ENCODE measurements at regions not wholly inside any gene's neighbourhood (a gene's known extent, or its start where the extent isn't known, plus 50 kb on each side); places are given as distances from the start of the nearest gene placed in this dataset.
"Not testable (repeated sequence)": the region's sequence is repeated elsewhere in the genome, so short reads cannot be mapped to it uniquely, and the experiment has no call there.

DNA sequence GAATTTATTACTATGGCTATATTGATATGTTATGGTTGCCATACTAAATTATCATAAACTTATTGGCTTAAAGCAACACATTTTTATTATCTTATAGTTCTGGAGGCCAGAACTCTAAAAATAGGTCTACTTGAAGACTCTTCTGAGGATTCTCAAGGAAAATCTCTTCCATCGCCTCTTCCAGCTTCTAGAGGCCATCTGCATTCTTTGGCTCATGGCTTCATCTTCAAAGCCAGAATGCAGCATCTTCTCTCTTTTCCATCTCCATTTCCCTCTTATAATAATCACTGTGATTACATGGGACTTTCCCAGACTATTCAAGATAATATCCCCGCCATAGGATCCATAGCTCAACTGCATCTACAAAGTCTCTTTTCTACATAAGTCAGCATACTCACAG is 385.4 kb downstream of the RMST start:
- TF ChIP-seq JUND (IDR thresholded peaks at IDR 0.05; ENCODE audit: low read depth): no peak
- in situ Hi-C loops (cut with HindIII; ENCODE audit: low pct_unique_long_range_greater_than_20kb, low sequenced_read_pairs): no loop called here
- DNase-seq (ENCODE audit: low read depth in 1 of 2, low spot score in 1 of 2): no peak

DNA sequence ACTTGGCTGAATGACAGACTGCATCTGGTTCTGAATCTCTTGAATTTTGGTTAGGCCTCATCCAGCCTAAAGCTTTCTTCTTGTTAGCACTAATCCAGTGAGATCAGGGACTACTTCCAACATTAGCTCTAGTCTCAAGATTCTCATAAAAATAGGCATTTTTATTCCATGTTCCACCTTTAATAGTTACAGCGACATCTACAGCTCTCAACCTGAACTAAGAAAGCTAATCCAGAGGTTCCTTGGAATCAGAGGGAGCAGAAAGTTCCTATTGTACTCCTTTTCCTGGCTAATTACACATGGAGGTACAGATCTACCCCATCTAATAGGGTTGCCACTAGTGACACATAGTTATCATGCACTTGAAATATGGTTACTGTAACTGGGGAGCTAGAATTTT is 391.9 kb downstream of the RMST start:
- no peak for TF ChIP-seq JUND (IDR thresholded peaks at IDR 0.05; ENCODE audit: low read depth)
- no peak for DNase-seq (ENCODE audit: low read depth in 1 of 2, low spot score in 1 of 2)
- in situ Hi-C loops (cut with HindIII; ENCODE audit: low pct_unique_long_range_greater_than_20kb, low sequenced_read_pairs): no loop called here

DNA sequence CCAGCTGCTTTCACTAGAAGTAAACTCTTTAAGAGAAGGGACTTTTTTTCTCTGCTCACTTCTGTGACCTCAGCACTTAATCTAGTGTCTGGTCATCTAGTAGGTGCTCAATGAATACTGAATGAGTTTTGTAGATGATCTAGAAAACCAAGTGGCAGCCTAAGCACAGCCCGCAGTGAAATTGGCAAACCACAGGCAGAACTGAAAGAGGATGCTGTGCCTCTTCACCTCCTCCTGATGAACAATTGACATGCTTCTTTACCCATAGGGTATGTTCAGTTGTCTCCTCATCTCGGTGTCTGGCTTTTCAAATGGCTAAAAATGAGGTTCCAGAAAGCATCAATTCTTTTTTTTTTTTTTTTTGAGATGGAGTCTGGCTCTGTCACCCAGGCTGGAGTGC is 399.5 kb downstream of the RMST start:
- TF ChIP-seq JUND (IDR thresholded peaks at IDR 0.05; ENCODE audit: low read depth): no peak
- in situ Hi-C loops (cut with HindIII; ENCODE audit: low pct_unique_long_range_greater_than_20kb, low sequenced_read_pairs): no loop called here
- DNase-seq (ENCODE audit: low read depth in 1 of 2, low spot score in 1 of 2): no peak

DNA sequence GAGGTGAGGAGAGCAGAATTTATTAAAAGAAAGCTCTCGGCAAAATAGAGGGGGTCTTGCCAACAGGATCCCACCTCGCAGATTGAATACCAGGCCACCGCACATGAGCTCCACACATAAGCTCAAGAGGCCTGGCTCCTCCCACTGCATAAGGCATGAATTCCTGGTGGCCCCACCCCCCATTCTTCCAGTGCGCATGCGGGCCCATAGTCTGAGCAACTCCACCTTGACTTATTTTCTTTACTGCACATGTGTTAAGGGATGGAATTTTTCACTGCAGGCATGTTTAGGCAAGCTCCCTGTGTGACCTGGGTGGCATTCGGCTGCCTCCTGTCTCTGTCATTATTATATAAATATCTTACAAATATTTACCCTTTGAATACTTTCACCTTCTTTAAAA is 412.5 kb downstream of the RMST start:
- in situ Hi-C loops (cut with HindIII; ENCODE audit: low pct_unique_long_range_greater_than_20kb, low sequenced_read_pairs): no loop called here
- TF ChIP-seq JUND (IDR thresholded peaks at IDR 0.05; ENCODE audit: low read depth): no peak
- no peak for DNase-seq (ENCODE audit: low read depth in 1 of 2, low spot score in 1 of 2)

DNA sequence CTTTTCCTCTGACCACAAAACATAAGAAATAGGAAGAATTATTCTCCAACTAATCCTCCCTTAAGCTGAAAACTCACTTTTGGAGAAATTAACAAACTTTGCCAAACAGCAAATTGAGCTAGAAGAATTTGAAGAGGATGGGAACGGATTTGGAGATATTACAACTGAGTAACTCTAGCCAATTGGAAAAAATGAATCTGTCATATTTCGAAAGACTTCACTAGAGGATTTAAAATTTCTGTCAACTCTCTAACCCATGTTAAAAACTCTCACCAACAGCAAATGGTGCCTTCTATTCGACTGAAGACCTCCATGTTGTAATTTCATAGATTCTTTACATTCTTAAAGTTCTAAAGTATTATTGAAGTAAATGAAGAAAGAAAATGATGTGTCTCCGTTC is 414.2 kb downstream of the RMST start:
- no peak for TF ChIP-seq JUND (IDR thresholded peaks at IDR 0.05; ENCODE audit: low read depth)
- DNase-seq (ENCODE audit: low read depth in 1 of 2, low spot score in 1 of 2): no peak
- in situ Hi-C loops (cut with HindIII; ENCODE audit: low pct_unique_long_range_greater_than_20kb, low sequenced_read_pairs): no loop called here

DNA sequence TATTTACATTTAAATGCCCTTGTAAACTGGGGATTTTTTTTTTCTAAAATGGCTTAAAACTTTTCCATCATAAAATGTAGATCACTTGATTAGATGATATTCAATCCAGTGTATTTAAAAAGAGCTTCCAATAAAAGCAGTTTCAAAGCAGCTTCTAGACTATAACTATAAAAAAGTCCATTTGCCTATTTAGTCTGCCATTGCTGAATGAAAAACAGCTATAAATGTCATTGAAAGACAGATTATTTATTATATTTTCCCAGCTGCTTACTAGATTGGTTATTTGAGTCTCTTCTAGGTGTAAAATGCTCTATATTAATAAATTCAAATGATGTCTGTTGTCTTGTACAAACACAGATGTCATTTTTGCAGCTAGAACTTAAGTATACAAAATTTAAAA is 414.8 kb downstream of the RMST start:
- DNase-seq (ENCODE audit: low read depth in 1 of 2, low spot score in 1 of 2): no peak
- in situ Hi-C loops (cut with HindIII; ENCODE audit: low pct_unique_long_range_greater_than_20kb, low sequenced_read_pairs): no loop called here
- no peak for TF ChIP-seq JUND (IDR thresholded peaks at IDR 0.05; ENCODE audit: low read depth)

DNA sequence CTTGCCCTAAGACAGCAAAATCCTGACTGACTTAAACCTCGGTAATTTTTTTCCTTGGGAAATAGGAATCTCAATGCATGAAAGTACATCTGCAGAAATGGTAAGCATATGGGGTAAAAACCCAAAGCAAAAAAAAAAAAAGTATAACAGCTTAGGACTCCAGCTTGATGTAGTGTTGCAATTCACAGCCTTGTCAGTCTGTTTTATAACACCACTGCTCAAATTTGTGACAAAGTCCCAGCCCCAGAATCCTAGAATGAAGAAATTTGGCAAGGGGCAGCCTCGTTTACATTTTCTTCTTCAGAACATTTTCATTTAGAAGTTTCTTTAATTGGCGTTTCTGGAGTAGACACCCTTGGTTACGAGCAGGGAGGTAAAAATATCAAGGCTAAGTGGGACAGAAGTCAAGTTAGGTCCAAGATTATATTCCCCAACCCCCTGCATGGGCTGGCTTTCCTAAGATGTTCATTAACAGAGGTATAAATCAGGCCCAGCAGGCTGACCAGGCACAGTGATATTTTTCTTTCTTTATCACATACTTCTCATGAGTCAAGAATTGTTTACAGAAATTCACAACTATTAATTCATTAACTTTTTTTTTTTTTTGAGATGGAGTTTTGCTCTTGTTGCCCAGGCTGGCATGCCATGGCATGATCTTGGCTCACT is 424.0 kb downstream of the RMST start:
- no peak for DNase-seq (ENCODE audit: low read depth in 1 of 2, low spot score in 1 of 2)
- in situ Hi-C loops (cut with HindIII; ENCODE audit: low pct_unique_long_range_greater_than_20kb, low sequenced_read_pairs): no loop called here
- no peak for TF ChIP-seq JUND (IDR thresholded peaks at IDR 0.05; ENCODE audit: low read depth)

DNA sequence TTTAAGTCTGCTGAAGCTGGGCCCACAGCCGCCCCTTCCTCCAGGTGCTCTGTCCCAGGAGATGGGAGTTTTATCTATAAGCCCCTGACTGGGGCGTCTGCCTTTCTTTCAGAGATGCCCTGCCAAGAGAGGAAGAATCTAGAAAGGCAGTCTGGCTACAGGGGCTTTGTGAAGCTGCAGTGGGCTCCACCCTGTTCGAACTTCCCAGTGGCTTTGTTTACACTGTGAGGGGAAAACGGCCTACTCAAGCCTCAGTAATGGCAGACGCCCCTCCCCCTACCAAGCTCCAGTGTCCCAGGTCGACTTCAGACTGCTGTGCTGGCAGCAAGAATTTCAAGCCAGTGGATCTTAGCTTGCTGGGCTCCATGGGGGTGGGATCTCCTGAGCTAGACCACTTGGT is 435.3 kb downstream of the RMST start:
- in situ Hi-C loops (cut with HindIII; ENCODE audit: low pct_unique_long_range_greater_than_20kb, low sequenced_read_pairs): not testable (repeated sequence)

DNA sequence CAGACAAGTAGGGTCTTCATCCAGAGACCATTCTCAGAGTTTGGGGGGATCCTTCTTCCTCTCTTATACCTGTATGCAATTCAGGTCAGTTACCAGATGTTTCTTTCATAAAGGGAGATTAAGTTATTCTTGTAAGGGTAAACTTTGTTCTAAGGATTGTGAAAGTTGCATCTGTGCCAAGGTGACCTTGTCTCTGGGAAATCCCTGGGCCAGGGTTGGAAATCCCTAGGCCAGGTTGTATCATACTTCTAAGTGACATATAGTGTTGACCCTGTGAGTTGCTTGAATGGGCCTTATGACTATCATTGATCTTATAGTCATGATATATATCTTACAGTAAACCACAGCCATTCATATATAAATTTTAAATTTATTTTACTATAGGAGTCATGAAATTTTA is 436.9 kb downstream of the RMST start:
- DNase-seq (ENCODE audit: low read depth in 1 of 2, low spot score in 1 of 2): no peak
- TF ChIP-seq JUND (IDR thresholded peaks at IDR 0.05; ENCODE audit: low read depth): no peak
- in situ Hi-C loops (cut with HindIII; ENCODE audit: low pct_unique_long_range_greater_than_20kb, low sequenced_read_pairs): no loop called here

More for the DNA sequence above, 435.3 kb downstream of the RMST start:
- not testable (repeated sequence) for DNase-seq (ENCODE audit: low read depth in 1 of 2, low spot score in 1 of 2)

DNA sequence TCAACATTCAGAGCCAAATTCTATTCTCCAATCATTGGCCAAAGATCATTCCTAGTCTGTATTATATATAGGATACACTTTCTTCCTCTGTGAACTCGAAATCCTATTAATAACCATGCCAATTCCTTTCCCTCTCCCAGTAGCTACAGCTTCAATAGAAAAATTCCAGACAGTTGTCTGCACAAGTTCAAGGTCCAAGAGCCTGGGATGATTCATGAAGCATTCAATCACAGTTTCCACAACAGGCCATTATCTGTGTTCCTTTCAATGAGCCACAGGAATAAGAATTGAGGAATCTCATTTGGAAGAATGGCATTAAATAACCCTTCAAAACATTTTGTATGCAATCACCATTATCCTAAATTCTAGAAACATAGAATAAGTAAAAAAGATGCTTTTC is 437.4 kb downstream of the RMST start:
- no peak for DNase-seq (ENCODE audit: low read depth in 1 of 2, low spot score in 1 of 2)
- in situ Hi-C loops (cut with HindIII; ENCODE audit: low pct_unique_long_range_greater_than_20kb, low sequenced_read_pairs): no loop called here
- no peak for TF ChIP-seq JUND (IDR thresholded peaks at IDR 0.05; ENCODE audit: low read depth)

DNA sequence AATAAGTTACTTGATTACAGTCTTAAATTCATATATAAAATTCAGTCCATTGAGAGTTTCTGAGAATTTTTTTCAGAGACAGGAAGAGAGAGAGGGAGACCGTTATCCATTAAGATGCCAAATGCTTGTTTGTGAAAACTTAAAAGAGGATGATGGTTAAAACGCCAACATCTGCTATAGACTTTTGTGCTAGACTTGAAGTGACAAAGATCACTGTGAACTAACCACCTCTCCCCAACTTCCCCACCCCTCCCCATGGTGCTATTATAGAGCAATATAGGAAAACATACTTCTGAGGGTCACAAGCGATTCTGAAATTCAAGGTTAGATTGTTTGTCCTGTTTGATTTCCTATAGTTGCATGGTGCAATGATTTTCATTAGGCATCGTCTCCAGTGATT is 440.8 kb downstream of the RMST start:
- TF ChIP-seq JUND (IDR thresholded peaks at IDR 0.05; ENCODE audit: low read depth): no peak
- in situ Hi-C loops (cut with HindIII; ENCODE audit: low pct_unique_long_range_greater_than_20kb, low sequenced_read_pairs): no loop called here
- no peak for DNase-seq (ENCODE audit: low read depth in 1 of 2, low spot score in 1 of 2)

DNA sequence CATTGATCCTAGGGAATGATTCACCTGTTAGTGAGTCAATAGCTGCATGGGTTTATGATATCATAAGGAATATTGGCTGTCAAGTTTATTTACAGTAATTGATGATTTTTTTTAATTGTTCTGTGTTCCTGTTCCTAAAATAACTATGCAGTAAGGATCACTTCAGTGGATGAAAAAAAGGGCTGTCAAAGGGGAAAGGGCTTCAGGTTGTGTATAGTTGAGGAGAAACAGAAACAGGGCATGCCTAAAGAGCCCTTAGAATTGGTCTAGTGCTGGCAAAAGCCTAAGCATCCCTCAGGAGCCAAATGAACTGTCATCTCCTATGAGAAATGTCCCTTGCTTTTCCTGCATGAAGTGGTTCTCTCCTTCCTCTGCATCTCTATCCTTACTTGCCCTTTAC is 444.9 kb downstream of the RMST start:
- DNase-seq (ENCODE audit: low read depth in 1 of 2, low spot score in 1 of 2): no peak
- in situ Hi-C loops (cut with HindIII; ENCODE audit: low pct_unique_long_range_greater_than_20kb, low sequenced_read_pairs): no loop called here
- no peak for TF ChIP-seq JUND (IDR thresholded peaks at IDR 0.05; ENCODE audit: low read depth)

DNA sequence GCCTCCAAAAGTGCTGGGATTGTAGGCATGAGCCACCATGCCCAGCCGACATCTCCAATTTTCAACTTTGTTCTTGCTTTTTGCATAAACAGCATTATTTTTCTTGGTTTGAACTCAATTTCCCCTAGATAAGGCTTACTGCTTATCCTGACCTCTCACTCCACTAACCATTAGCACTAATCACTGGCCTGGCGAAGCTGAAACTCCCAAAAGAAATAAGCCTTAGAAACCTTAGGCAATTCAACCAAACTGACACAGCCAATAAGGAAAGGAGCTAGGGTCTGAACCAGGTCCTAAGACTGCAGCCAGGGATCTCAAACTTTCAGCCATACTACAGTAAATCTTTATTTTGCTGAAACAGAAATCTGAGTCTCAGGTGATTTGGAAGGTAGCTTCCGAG is 448.0 kb downstream of the RMST start:
- in situ Hi-C loops (cut with HindIII; ENCODE audit: low pct_unique_long_range_greater_than_20kb, low sequenced_read_pairs): no loop called here
- no peak for TF ChIP-seq JUND (IDR thresholded peaks at IDR 0.05; ENCODE audit: low read depth)
- no peak for DNase-seq (ENCODE audit: low read depth in 1 of 2, low spot score in 1 of 2)

DNA sequence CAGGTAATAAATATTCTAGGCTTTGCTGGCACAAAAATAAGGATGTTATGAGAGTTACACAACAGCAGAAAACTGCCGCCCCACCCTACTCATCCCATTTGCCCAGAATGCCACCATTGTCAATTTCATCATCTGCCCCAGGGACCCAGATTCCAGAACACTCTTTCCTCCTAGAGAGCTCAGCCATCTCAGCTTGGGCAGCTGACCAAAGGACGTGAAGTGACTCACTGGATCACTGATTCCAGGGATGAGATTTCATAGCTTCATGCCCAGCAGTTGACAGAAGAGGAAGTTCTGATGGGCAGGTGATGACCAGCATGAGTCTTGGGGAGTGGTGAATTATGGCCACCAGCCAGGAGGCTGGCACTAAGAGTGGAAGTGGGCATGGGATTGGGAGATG is 450.3 kb downstream of the RMST start:
- no peak for TF ChIP-seq JUND (IDR thresholded peaks at IDR 0.05; ENCODE audit: low read depth)
- DNase-seq (ENCODE audit: low read depth in 1 of 2, low spot score in 1 of 2): no peak
- in situ Hi-C loops (cut with HindIII; ENCODE audit: low pct_unique_long_range_greater_than_20kb, low sequenced_read_pairs): no loop called here

Data from T47D (cell line).